Trophoblast cell (in vitro differentiated cells and primary cell): ENCODE measurements at regions not wholly inside any gene's neighbourhood (a gene's known extent, or its start where the extent isn't known, plus 50 kb on each side); places are given as distances from the start of the nearest gene placed in this dataset.

Experiments
- DNase-seq, 2 donors: peaks; one replicate each; pipeline ENCODE4 v3.0.0-alpha.2; 2016
- H2AFZ ChIP-seq: 2 replicates; pipeline ENCODE4 v1.6.1; 2013; ENCODE audit warnings: low read length, moderate library complexity, mild to moderate bottlenecking; ENCODE audit not compliant: insufficient read depth, poor library complexity
- H2AK5ac ChIP-seq: 2 replicates; pipeline ENCODE4 v1.6.1; 2013; ENCODE audit warnings: mild to moderate bottlenecking, low read length
- H2BK120ac ChIP-seq: 2 replicates; pipeline ENCODE4 v1.6.1; 2013; ENCODE audit warnings: low read length, mild to moderate bottlenecking, moderate library complexity; ENCODE audit not compliant: insufficient read depth, poor library complexity
- H2BK12ac ChIP-seq: 2 replicates; pipeline ENCODE4 v1.6.1; 2013; ENCODE audit warnings: mild to moderate bottlenecking, low read length, moderate library complexity
- H2BK5ac ChIP-seq: 2 replicates; pipeline ENCODE4 v1.6.1; 2013; ENCODE audit warnings: low read length, low read depth, moderate library complexity, mild to moderate bottlenecking; ENCODE audit not compliant: poor library complexity
- H3K14ac ChIP-seq: 2 replicates; pipeline ENCODE4 v1.6.1; 2013; ENCODE audit warnings: mild to moderate bottlenecking, low read length
- H3K18ac ChIP-seq: 2 replicates; pipeline ENCODE4 v1.6.1; 2013; ENCODE audit warnings: mild to moderate bottlenecking, low read length
- H3K23ac ChIP-seq: 2 replicates; pipeline ENCODE4 v1.6.1; 2013; ENCODE audit warnings: low read length
- H3K27ac ChIP-seq: 2 replicates; pipeline ENCODE4 v1.5.1; 2013; ENCODE audit warnings: low read depth, mild to moderate bottlenecking, inconsistent platforms, low read length, moderate library complexity
- H3K27me3 ChIP-seq: 2 replicates; pipeline ENCODE4 v1.6.1; 2013; ENCODE audit warnings: inconsistent platforms, mild to moderate bottlenecking, low read length, moderate library complexity; ENCODE audit not compliant: insufficient read depth
- H3K36me3 ChIP-seq, 2 experiments: 1 replicate in 1 of 2; 2 replicates in 1 of 2; pipeline ENCODE4 v1.6.1; 2013; ENCODE audit warnings: low read length in 2 of 2, mild to moderate bottlenecking in 2 of 2, moderate library complexity in 1 of 2; ENCODE audit not compliant: insufficient read depth in 2 of 2, control insufficient read depth in 1 of 2
- H3K4ac ChIP-seq: 2 replicates; pipeline ENCODE4 v1.6.1; 2013; ENCODE audit warnings: low read depth, mild to moderate bottlenecking, low read length, moderate library complexity
- H3K4me1 ChIP-seq, 2 experiments: 1 replicate in 1 of 2; 2 replicates in 1 of 2; pipeline ENCODE4 v1.6.1; 2013; ENCODE audit warnings: low read length in 2 of 2, mild to moderate bottlenecking in 2 of 2, moderate library complexity in 1 of 2; ENCODE audit not compliant: insufficient read depth in 2 of 2, control insufficient read depth in 1 of 2
- H3K4me2 ChIP-seq: 2 replicates; pipeline ENCODE4 v1.6.1; 2013; ENCODE audit warnings: inconsistent platforms, mild to moderate bottlenecking, low read length, moderate library complexity
- H3K4me3 ChIP-seq: 2 replicates; pipeline ENCODE4 v1.5.1; 2013; ENCODE audit warnings: mild to moderate bottlenecking, low read depth, low read length, inconsistent platforms
- H3K79me1 ChIP-seq: one replicate; pipeline ENCODE4 v1.6.1; 2013; ENCODE audit warnings: low read length
- H3K79me2 ChIP-seq: 2 replicates; pipeline ENCODE4 v1.6.1; 2013; ENCODE audit warnings: low read length, mild to moderate bottlenecking; ENCODE audit not compliant: control insufficient read depth, insufficient read depth, poor library complexity
- H3K9ac ChIP-seq: 2 replicates; pipeline ENCODE4 v1.6.1; 2013; ENCODE audit warnings: mild to moderate bottlenecking, low read length
- H3K9me3 ChIP-seq: 2 replicates; pipeline ENCODE4 v1.6.1; 2013; ENCODE audit warnings: low read depth, mild to moderate bottlenecking, control low read depth, inconsistent platforms, low read length; ENCODE audit not compliant: insufficient read depth
- H4K12ac ChIP-seq: 2 replicates; pipeline ENCODE4 v1.6.1; 2013; ENCODE audit warnings: low read depth, mild to moderate bottlenecking, low read length, moderate library complexity
- H4K8ac ChIP-seq: 2 replicates; pipeline ENCODE4 v1.6.1; 2013; ENCODE audit warnings: low read depth, mild to moderate bottlenecking, low read length, moderate library complexity
- H4K91ac ChIP-seq: one replicate; pipeline ENCODE4 v1.6.1; 2013; ENCODE audit warnings: low read depth, mild to moderate bottlenecking, low read length, moderate library complexity
- WGBS: extraction: QIAGEN DNeasy Blood & Tissue Kit; methylation state at CpG from one replicate; pipeline ENCODE4 v1.1.7; 2013; ENCODE audit warnings: missing lambda C conversion rate; ENCODE audit not compliant: insufficient read length, insufficient coverage; ENCODE audit errors: extremely low coverage; 5-methylcytosine and 5-hydroxymethylcytosine counted together

- H3K36me3 ChIP-seq, result no peaks in the 10 kb centered on the region
- no peak overlapping the region for H4K91ac ChIP-seq
- DNase-seq, result no peak
- H3K14ac ChIP-seq, result no peak overlapping the region
- H3K4ac ChIP-seq, result no peak overlapping the region
- H4K8ac ChIP-seq, result no peak overlapping the region
- H4K12ac ChIP-seq, result no peak overlapping the region
- peaks cover 5% of the 10 kb centered on the region for H3K9me3 ChIP-seq
- no peak overlapping the region for H3K27ac ChIP-seq
- no peak overlapping the region for H3K23ac ChIP-seq
- H2AK5ac ChIP-seq, result no peak overlapping the region
- H3K4me1 ChIP-seq, result no peaks in the 10 kb centered on the region
- H3K79me2 ChIP-seq, result no peaks in the 10 kb centered on the region
- H3K9ac ChIP-seq, result no peak overlapping the region
- no peak overlapping the region for H2BK12ac ChIP-seq
- H3K4me2 ChIP-seq, result no peak overlapping the region
- no peak overlapping the region for H3K18ac ChIP-seq
- no peak overlapping the region for H3K4me3 ChIP-seq
- H2AFZ ChIP-seq, result no peak overlapping the region
- H2BK120ac ChIP-seq, result no peak overlapping the region
- H3K27me3 ChIP-seq, result no peaks in the 10 kb centered on the region
- H2BK5ac ChIP-seq, result no peak overlapping the region
- no CpG with 5 or more reads among the region's 3 CpGs for WGBS
- no peaks in the 10 kb centered on the region for H3K79me1 ChIP-seq
Observed at GRCh38 chr17:74070374-74070773, 133.1 kb upstream of the RPL38 start.

GRCh38 chr17:74070998-74071679 is 132.3 kb upstream of the RPL38 start:
- Histone ChIP-seq H3K79me1 (no peaks in the 10 kb centered on the region), H4K12ac (no peak overlapping the region), H2BK5ac (no peak overlapping the region), H3K9ac (no peak overlapping the region), H3K4ac (no peak overlapping the region), H2BK12ac (no peak overlapping the region), H4K91ac (no peak overlapping the region), H2AK5ac (no peak overlapping the region), H3K23ac (no peak overlapping the region), H3K36me3 (no peaks in the 10 kb centered on the region), H3K4me2 (no peak overlapping the region), H2AFZ (no peak overlapping the region), H2BK120ac (no peak overlapping the region), H3K4me3 (no peak overlapping the region), H3K9me3 (peaks cover 7% of the 10 kb centered on the region), H3K14ac (no peak overlapping the region), H3K18ac (no peak overlapping the region), H4K8ac (no peak overlapping the region), H3K4me1 (no peaks in the 10 kb centered on the region), H3K79me2 (no peaks in the 10 kb centered on the region), H3K27ac (no peak overlapping the region), H3K27me3 (no peaks in the 10 kb centered on the region)
- WGBS, result no CpG with 5 or more reads among the region's 12 CpGs
- DNase-seq, result no peak

- DNase-seq, result no peak
- H3K36me3 ChIP-seq, result no peaks in the 10 kb centered on the region
- H4K8ac ChIP-seq, result no peak overlapping the region
- no peaks in the 10 kb centered on the region for H3K27me3 ChIP-seq
- H2AK5ac ChIP-seq, result no peak overlapping the region
- no CpG with 5 or more reads among the region's 4 CpGs for WGBS
- no peak overlapping the region for H3K23ac ChIP-seq
- H4K12ac ChIP-seq, result no peak overlapping the region
- no peak overlapping the region for H3K18ac ChIP-seq
- H3K79me2 ChIP-seq, result no peaks in the 10 kb centered on the region
- no peak overlapping the region for H4K91ac ChIP-seq
- H3K4ac ChIP-seq, result no peak overlapping the region
- H3K9me3 ChIP-seq, result peaks cover 11% of the 10 kb centered on the region
- no peaks in the 10 kb centered on the region for H3K79me1 ChIP-seq
- no peak overlapping the region for H2BK5ac ChIP-seq
- no peaks in the 10 kb centered on the region for H3K4me1 ChIP-seq
- no peak overlapping the region for H3K14ac ChIP-seq
- H3K4me2 ChIP-seq, result no peak overlapping the region
- no peak overlapping the region for H2BK12ac ChIP-seq
- H2BK120ac ChIP-seq, result no peak overlapping the region
- H2AFZ ChIP-seq, result no peak overlapping the region
- no peak overlapping the region for H3K27ac ChIP-seq
- no peak overlapping the region for H3K9ac ChIP-seq
- H3K4me3 ChIP-seq, result no peak overlapping the region
Observed at GRCh38 chr17:74072340-74072739, 131.1 kb upstream of the RPL38 start.

- H3K14ac ChIP-seq, result no peak overlapping the region
- no peak overlapping the region for H3K4ac ChIP-seq
- H3K18ac ChIP-seq, result no peak overlapping the region
- WGBS, result no CpG with 5 or more reads among the region's 1 CpG
- no peak overlapping the region for H2AK5ac ChIP-seq
- peaks cover 6% of the 10 kb centered on the region for H3K9me3 ChIP-seq
- no peak overlapping the region for H2BK5ac ChIP-seq
- no peak overlapping the region for H2BK12ac ChIP-seq
- no peaks in the 10 kb centered on the region for H3K4me1 ChIP-seq
- H4K12ac ChIP-seq, result no peak overlapping the region
- no peak for DNase-seq
- no peak overlapping the region for H4K8ac ChIP-seq
- no peak overlapping the region for H4K91ac ChIP-seq
- H3K27me3 ChIP-seq, result no peaks in the 10 kb centered on the region
- no peak overlapping the region for H3K4me3 ChIP-seq
- no peak overlapping the region for H3K9ac ChIP-seq
- H2AFZ ChIP-seq, result no peak overlapping the region
- no peaks in the 10 kb centered on the region for H3K79me2 ChIP-seq
- no peak overlapping the region for H3K23ac ChIP-seq
- no peak overlapping the region for H3K27ac ChIP-seq
- no peaks in the 10 kb centered on the region for H3K36me3 ChIP-seq
- no peaks in the 10 kb centered on the region for H3K79me1 ChIP-seq
- H3K4me2 ChIP-seq, result no peak overlapping the region
- no peak overlapping the region for H2BK120ac ChIP-seq
Observed at GRCh38 chr17:74076446-74076845, 127.0 kb upstream of the RPL38 start.
